ENCODE measurements at regions not wholly inside any gene's neighbourhood (a gene's known extent, or its start where the extent isn't known, plus 50 kb on each side); places are given as distances from the start of the nearest gene placed in this dataset.
"Not testable (repeated sequence)": the region's sequence is repeated elsewhere in the genome, so short reads cannot be mapped to it uniquely, and the experiment has no call there.

GRCh38 chr2:63721082-63721424, 120.6 kb upstream of the UGP2 start:
- Histone ChIP-seq H3K4me1 (ENCODE audit: control insufficient read depth, low read length) (peaks cover 5% of the 10 kb centered on the region), H3F3A (ENCODE audit: control insufficient read depth, insufficient read depth) (no peaks in the 10 kb centered on the region), H3K27ac (ENCODE audit: low read depth, low read length) (no peak overlapping the region), H3K79me2 (ENCODE audit: control insufficient read depth, low read length) (no peaks in the 10 kb centered on the region), H3K9me3 (ENCODE audit: control insufficient read depth, insufficient read depth, low read length) (no peaks in the 10 kb centered on the region; the same call in 1 of the 2 replicates), H4K20me1 (ENCODE audit: control insufficient read depth, insufficient read depth, low read depth, low read length) (no peaks in the 10 kb centered on the region), H3K27me3 (ENCODE audit: control insufficient read depth, low read length) (no peaks in the 10 kb centered on the region), H3K4me3 (ENCODE audit: low read length) (no peak overlapping the region), H3K4me2 (ENCODE audit: low read length) (no peak overlapping the region), H3K36me3 (ENCODE audit: control insufficient read depth, low read length) (no peaks in the 10 kb centered on the region), H3K9me2 (replicated peaks; ENCODE audit: control insufficient read depth, low read length) (no peaks in the 10 kb centered on the region)
- no peak for TF ChIP-seq CTCF (IDR thresholded peaks at IDR 0.05; ENCODE audit: low read depth, low read length, poor library complexity, severe bottlenecking)

- H3K36me3 ChIP-seq (ENCODE audit: control insufficient read depth, low read length); H4K20me1 ChIP-seq (ENCODE audit: control insufficient read depth, insufficient read depth, low read depth, low read length); H3K4me1 ChIP-seq (ENCODE audit: control insufficient read depth, low read length); H3K9me3 ChIP-seq (ENCODE audit: control insufficient read depth, insufficient read depth, low read length); H3K4me3 ChIP-seq (ENCODE audit: low read length); H3K4me2 ChIP-seq (ENCODE audit: low read length); H3K27ac ChIP-seq (ENCODE audit: low read depth, low read length); H3F3A ChIP-seq (ENCODE audit: control insufficient read depth, insufficient read depth); H3K79me2 ChIP-seq (ENCODE audit: control insufficient read depth, low read length); H3K27me3 ChIP-seq (ENCODE audit: control insufficient read depth, low read length); H3K9me2 ChIP-seq (replicated peaks; ENCODE audit: control insufficient read depth, low read length): not testable (repeated sequence)
These were observed 119.4 kb upstream of the UGP2 start for GRCh38 chr2:63722284-63722683.

- TF ChIP-seq EZH2phosphoT487 (IDR thresholded peaks at IDR 0.05; ENCODE audit: borderline replicate concordance, low read length): no peak
- no peak for TF ChIP-seq CTCF (IDR thresholded peaks at IDR 0.05; ENCODE audit: low read depth, low read length, poor library complexity, severe bottlenecking)
- H3K27ac ChIP-seq (ENCODE audit: low read depth, low read length): no peak overlapping the region
- H3K4me2 ChIP-seq (ENCODE audit: low read length): no peak overlapping the region
- no peak overlapping the region for H3K4me3 ChIP-seq (ENCODE audit: low read length)
- no peaks in the 10 kb centered on the region for H3K79me2 ChIP-seq (ENCODE audit: control insufficient read depth, low read length)
- H3K36me3 ChIP-seq (ENCODE audit: control insufficient read depth, low read length): no peaks in the 10 kb centered on the region
- no peaks in the 10 kb centered on the region for H3K9me2 ChIP-seq (replicated peaks; ENCODE audit: control insufficient read depth, low read length)
- no peaks in the 10 kb centered on the region for H4K20me1 ChIP-seq (ENCODE audit: control insufficient read depth, insufficient read depth, low read depth, low read length)
- no peaks in the 10 kb centered on the region for H3K9me3 ChIP-seq (ENCODE audit: control insufficient read depth, insufficient read depth, low read length)
- no peaks in the 10 kb centered on the region for H3F3A ChIP-seq (ENCODE audit: control insufficient read depth, insufficient read depth)
- H3K27me3 ChIP-seq (ENCODE audit: control insufficient read depth, low read length): no peaks in the 10 kb centered on the region
- no peaks in the 10 kb centered on the region for H3K4me1 ChIP-seq (ENCODE audit: control insufficient read depth, low read length)
These were observed 118.0 kb upstream of the UGP2 start for GRCh38 chr2:63723709-63724108.

DNA sequence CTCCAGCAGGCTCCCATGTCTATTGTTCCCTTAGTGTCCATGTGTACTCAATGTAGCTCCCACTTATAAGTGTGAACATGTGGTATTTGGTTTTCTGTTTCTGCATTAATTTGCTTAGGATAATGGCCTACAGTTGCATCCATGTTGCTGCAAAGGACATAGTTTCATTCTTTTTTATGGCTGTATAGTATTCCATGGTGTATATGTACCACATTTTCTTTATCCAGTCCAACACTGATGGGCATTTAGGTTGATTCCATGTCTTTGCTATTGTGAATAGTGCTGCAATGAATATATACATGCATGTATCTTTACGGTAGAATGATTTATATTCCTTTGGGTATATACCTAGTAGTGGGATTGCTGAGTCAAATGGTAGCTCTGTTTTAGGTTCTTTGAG, 116.5 kb upstream of the UGP2 start:
- not testable (repeated sequence) for H3K36me3 ChIP-seq (ENCODE audit: control insufficient read depth, low read length); H3K79me2 ChIP-seq (ENCODE audit: control insufficient read depth, low read length); H3K27ac ChIP-seq (ENCODE audit: low read depth, low read length); H3F3A ChIP-seq (ENCODE audit: control insufficient read depth, insufficient read depth); H4K20me1 ChIP-seq (ENCODE audit: control insufficient read depth, insufficient read depth, low read depth, low read length); H3K4me3 ChIP-seq (ENCODE audit: low read length); H3K4me1 ChIP-seq (ENCODE audit: control insufficient read depth, low read length); H3K9me2 ChIP-seq (replicated peaks; ENCODE audit: control insufficient read depth, low read length); H3K27me3 ChIP-seq (ENCODE audit: control insufficient read depth, low read length); H3K9me3 ChIP-seq (ENCODE audit: control insufficient read depth, insufficient read depth, low read length); H3K4me2 ChIP-seq (ENCODE audit: low read length)
